NCI-H1417 treated with DMSO at 0.1 percent for 48 hours (cell line): ENCODE measurements at regions not wholly inside any gene's neighbourhood (a gene's known extent, or its start where the extent isn't known, plus 50 kb on each side); places are given as distances from the start of the nearest gene placed in this dataset.

ENCODE experiments used
- DNase-seq: peaks from one replicate; lab custom pipeline; 2025; lab: John Stamatoyannopoulos, UW

DNA sequence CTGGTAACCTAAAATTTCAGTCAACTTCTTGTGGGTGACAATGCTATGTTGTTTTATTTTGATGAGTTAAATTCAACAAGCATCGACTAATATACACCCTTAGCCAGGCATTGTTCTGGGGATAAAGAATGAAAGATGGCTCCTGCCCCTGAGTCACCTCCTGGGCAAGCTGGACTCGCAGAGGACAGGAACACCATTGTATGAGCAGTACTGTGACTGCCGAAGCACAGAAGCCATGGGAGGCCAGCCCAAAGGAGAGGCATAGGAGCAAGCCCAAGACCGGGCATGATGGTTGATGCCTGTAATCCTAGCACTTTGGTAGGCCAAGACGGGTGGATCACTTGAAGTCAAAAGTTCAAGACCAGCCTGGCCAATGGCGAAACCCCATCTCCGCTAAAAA is 555.2 kb downstream of the OMA1 start:
- no peak for DNase-seq

DNA sequence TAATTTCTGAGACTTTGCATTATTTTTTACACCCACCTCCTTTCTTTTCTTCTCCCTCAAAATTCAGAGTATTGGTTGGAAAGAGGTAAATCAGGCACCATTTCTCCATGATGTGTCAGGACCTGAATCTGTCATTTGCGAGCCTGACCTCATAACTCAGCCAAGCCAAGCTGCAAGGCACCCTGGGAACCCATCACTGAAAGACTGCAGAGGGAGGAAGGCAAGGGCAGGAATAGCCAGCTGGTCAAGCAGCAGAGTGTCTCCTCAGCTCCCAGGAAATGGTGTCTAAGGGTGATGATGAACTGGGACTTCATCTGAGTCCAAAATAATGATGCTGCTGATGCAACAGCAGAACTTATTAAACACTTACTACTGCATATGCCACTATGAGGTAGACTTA is 556.6 kb downstream of the OMA1 start:
- DNase-seq: no peak

DNA sequence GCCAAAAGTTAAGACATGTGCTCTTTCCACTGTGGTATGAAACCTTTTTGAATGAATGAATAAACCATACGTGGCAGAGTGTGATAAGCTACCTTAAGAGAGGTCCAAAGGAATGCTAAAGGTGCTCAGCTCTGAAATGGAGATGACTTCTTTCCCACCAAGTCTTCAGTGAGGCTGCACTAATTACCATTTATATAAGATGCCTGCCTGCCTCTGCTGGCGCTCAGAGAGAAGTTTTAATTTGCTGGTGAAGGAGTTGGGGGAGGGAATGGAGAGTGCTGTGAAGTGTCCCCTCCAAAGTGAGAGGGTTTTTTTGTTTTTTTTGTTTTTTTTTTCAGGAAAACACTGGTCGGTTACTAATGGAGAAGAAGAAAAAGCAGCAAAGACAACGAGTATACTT is 559.0 kb downstream of the OMA1 start:
- DNase-seq: no peak

DNA sequence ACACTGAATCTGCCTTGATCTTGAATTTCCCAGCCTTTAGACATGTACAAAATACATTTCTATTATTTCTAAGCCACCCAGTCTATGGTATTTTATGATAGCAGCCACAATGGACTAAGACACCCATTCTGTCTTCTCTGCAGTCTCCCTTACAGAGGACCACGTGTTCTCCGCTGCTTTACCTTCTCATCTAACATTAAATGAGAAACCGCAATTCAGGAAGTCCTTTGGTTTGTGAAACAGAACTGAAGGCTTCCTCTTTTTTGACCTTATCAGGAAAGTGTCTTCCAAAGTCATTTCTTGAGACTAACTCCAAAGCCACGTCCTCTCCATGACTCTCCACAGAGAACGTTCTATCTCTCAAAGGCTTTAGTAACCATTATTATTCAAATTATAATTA is 560.1 kb downstream of the OMA1 start:
- no peak for DNase-seq

DNA sequence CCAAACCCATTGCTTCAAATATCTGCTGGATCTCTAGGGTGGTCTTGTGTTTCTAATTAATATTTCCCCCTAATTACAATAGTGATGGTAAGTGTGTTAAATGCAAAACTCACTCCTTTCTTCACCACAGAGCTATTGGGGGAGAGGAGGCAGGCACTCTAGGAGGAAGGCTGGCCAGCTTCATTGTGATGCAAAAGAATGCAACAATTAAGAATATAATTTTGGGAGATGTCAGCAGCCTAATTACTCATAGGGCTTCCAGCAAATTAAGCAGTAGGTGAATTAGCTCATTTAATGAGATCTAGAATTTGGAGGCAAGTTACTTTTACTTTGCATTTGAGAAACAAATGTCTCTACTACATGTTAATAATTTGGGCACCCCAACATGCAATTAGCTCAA is 560.4 kb upstream of the DAB1 start:
- DNase-seq: no peak

DNA sequence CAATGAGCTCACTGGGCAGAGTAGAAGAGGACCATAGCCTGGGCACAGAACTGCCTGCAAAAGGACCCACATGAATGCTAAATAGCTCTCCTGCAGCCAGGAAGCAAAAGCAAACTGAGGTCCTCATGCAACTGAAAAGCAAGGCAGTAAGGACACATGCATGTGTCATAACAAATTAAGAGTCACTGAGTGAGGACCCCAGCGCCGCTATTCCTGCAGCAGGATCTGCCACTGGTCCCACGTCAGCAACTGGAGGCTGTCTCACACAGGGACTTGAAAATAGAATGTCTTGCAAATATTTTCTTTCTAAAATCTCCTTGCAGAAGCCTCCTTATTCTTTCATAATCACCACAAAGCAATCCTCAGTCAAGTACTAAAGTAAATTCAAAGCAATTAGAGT is 559.6 kb upstream of the DAB1 start:
- no peak for DNase-seq

DNA sequence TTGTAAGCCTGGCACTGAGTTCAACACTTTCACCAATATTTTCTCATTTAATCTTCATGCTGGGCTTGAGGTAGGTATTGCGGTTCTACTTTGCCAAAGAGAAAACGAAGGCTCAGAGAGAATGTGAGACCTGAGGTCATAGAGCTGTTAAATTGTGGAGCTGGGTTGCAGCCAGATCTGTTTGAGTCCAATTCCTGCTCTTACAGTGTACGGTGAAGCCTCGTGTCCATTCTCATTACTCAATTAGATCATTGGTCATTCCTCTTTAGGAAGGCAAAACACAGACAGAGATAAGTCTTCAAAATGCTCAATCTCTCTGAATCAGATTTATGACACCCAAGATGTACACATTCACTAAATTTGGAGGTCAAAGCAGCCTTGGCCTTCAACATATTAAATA is 559.0 kb upstream of the DAB1 start:
- no peak for DNase-seq

DNA sequence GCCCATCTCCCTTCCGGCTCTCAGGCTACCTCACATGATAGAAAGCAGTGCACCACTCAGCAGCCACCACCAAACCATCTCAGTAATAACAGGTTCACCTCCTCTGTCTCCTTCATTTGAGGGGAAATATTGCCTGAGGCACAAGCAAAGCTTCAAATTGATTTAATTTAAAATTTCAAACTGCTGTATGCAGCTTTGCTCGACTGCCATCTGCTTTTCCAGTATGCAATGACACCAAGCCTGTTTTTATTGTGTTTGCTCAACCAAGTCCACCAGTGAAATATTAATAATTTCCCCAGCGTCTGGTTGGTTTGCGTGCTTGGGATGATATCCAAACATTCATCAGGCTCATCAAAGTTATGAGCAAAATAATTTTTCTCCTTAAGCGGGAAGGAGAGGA is 552.4 kb upstream of the DAB1 start:
- no peak for DNase-seq

DNA sequence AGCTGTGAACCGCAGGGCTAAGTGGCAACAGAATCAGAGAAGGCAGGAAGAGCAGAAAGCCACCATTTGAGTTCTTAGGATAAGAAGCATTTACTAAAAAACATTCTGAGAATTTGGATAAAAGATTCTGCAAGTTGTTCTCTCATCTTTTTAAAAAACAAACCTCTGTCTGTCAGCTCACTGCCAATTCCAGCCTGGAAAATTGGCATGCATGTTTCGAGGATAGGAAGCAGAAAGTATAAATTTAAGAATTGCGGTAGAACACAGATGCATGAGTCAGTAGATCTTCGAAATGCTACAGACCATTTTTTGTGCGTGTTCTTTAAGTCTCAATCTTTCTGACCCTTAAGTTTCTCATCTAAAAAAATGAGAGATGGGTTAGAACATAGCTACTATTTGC is 544.5 kb upstream of the DAB1 start:
- no peak for DNase-seq

DNA sequence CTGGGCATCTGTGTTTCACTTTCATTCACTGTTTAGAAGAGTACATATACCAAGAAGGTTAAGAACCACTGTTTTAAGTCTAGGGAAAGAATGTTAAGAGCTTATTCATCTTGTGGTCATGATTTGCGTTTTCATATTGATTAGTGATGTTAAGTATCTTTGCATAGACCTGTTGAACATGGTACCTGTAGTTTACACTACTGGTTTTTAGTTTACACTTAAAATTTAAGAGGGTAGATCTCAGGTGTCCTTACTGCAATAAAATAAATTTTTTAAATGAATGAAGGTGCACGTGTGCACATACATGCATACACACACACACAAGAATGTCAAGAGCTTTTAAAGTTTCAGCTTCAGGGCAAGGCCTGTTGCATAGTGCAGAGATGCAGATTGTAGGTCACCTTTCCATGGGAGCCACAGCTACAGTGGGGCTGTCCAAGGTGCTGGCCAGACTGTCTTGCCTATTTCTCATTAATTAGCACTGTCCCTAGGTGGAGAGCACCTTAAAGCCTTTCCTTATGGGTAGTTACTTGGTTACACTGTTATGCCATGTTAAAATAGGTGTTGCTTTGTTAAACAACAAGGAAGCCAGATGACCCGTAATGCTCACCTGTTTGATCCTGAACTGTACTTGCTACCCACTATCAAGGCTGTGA is 543.0 kb upstream of the DAB1 start:
- DNase-seq: no peak

DNA sequence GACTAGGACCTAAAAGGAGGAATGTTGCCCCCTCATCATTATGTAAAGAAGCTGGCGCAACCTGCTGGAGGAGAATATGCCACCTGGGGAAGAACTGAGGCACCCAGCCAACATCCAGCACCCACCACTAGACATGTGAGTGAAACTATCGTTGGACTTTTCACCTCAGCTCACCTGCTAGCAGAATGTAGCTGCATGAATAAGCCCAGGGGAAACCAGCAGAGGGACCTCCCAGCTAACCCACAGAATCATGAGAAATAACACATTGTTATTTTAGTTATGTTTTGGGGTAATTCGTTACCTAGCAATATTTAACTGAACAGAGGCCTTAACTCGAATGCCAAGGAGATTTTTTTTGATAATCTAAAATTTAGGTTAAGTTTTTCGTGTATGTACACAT is 542.5 kb upstream of the DAB1 start:
- DNase-seq: no peak

DNA sequence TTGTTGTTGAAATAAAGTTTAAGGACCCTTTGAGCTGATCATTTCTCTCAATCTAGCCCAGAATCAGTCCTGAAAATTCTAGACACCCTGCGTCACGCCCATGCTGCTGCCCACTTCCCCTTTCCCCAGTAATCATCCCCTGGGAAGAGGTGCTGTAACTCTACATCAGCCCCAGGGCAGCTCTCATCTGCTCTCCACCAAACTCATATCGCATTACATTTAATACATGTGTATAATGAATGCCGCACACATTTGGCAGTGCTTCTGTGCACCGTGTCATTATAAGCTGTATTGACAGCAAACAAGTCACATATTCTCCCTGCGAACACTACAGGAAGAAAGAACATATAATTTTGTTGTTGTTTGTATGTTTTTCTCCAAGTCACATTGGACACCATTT is 539.7 kb upstream of the DAB1 start:
- DNase-seq: peak; percentile 27

DNA sequence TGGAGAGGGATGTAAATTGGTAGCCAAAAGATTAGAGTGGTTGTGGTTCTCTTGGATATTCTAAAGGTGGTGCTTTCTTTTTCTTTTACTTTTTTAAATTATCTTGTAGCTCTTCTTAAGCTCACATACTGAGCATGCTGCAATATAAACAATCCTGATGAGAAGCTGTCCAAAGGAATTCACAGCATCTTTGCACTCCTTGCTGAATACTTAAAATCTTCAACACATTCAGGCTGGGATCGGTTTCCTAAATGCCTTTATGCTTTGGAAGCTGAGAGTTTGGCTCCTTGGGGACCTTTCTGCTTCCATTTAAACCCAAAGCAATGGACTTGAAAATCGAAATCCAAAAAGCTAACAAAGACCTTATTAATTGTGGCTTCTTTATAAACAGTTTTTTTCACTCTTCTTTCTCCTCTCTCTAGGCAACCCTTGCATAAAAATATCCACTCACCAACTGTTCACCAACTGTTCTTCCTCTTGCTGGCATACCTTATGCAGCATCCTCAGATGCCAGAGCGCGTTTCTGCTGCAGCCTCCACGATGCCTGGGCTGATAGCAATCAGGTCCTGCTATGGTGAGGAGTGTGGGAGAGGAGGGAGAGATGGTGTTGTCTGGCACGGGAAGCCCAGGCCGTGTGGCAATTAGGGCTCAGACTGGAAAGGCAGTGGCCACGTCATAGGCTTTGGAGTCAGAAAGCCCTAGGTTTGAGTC is 535.8 kb upstream of the DAB1 start:
- no peak for DNase-seq

DNA sequence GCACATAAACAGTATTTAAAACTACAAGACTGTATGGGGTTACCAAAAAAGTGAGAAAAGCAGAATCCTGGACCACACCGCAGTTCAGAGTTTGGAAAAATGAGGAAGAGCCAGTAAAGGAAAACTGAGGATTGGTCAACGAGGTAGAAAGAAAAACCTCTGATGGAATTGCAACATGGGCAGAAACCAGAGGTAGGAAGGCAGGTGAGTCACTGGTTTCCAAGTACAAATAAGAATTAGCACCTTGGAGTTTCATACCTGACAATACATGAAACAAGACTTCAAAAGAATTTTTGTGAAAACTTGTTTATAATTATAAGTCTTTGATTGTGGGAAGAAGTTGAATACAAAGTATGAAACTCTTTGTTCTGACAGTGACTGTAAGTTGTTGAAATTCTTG is 533.7 kb upstream of the DAB1 start:
- DNase-seq: no peak

DNA sequence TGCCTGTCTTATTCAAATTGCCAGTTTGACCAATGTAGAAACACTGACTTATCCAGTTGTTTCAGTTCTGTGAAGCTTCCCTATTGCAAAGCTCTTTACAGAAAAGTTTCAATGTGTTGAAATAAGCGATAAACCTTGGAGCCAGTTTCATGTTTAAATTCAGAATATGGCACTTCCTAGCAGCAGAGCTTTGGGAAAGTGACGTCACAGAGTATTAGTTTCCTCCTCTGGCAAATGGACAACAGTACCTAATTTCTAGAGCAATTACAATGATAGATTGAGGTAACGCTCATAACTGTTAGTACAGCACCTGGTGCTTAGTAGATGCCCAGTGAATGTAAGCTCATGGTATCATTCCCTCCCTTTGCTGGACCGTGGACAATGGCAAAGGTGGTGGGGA is 527.5 kb upstream of the DAB1 start:
- no peak for DNase-seq

DNA sequence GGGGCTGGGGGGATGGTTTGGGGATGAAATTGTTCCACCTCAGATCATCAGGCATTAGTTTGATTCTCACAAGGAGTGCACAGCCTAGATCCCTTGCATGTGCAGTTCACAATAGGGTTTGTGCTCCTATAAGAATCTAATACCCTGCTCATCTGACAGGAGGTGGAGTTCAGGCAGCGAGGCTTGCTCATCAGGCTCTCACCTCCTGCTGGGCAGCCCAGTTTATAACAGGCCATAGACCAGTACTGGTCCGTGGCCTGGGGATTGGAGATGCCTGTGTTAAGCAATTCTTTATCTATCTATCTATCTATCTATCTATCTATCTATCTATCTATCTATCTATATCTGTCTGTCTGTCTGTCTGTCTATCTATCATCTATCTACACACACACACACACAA is 525.3 kb upstream of the DAB1 start:
- DNase-seq: no peak

DNA sequence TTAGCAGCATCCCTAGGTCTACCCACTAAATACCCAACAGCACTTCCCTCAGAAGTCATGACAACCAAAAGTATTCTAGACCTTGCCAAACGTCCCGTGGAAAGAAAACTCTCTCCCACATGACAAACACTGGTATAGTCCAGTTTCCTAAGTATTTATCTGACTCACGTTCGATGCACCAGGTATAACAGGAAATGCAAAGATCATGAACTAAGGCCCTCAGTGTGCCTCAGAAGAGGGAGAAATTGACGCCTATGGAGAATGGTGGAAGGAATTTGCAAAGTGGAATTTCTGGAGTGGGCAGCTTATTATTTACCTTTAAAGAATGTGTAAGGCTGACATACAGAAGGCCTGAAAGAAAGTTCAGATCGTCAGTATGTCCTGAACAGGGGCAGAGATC is 523.6 kb upstream of the DAB1 start:
- no peak for DNase-seq

DNA sequence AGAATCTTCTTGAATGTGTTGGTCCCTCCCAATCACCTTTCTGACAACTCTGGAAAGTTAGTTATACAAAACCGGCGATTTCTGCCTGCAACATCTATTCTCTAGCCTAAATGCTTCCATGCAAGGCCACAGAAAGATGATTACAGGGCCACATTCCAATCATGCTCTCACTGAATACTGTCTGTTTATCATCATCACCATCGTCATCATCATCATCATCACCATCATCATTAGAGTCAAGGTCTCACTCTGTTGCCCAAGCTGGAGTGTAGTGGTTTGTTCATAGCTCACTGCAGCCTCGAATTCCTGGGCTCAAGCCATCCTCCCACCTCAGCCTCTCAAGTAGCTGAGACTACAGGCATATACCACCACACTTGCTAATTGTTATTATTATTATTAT is 521.2 kb upstream of the DAB1 start:
- DNase-seq: no peak

DNA sequence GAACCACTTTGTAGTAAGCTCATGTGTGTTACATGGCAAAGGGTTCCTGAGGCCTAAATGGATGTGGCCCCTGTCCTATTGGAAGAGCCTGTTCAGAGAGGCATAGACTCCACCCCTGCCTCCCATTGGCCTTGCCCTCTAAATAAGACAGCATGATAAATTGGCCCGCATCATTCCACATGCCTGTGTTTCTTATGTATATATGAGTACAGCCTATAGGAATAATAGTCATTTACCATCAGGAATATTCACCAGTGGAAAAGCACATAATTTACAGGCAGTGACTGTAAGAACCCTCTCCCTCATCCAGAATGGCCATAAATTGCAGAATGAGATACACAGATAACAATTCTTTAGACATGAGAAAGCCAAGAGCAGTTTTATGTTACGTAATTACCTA is 519.5 kb upstream of the DAB1 start:
- DNase-seq: no peak

DNA sequence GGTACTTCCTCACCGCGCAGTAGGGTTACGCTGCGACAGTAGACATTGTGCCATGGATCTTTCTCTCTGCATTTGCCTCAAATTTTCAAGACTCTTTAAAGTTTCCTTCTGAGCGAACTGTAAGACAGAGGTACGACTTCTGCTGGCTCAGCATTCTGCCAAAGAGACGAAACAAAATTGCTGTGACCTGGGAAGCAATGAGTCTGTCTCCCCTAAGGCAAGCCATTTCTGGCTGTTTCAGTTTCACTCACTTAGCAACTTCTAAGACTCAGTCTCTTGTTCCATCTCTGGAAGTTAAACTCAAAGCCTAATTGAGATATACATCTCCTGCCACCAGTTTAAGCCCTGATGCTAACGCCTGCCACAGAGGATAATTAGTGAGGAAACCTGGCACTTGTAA is 510.9 kb upstream of the DAB1 start:
- DNase-seq: no peak

DNA sequence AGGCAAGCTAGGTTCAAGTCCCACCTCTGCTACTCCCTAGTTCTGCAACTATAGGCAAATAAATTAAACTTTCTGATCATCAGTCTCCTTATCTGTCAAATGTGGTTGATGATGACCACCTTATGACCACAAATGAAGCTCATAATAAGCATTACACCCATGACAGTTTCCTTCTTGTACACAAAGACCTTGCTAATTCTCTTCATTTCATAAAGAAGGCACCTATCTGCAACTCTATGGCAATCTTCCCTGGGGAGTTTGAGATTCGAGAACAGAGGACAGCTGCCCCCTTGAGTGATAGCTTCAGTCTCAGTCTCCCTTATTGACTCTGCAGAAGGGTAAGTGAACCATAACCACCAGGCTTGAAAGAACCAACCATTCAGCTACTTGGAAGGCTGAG is 503.1 kb upstream of the DAB1 start:
- DNase-seq: no peak

DNA sequence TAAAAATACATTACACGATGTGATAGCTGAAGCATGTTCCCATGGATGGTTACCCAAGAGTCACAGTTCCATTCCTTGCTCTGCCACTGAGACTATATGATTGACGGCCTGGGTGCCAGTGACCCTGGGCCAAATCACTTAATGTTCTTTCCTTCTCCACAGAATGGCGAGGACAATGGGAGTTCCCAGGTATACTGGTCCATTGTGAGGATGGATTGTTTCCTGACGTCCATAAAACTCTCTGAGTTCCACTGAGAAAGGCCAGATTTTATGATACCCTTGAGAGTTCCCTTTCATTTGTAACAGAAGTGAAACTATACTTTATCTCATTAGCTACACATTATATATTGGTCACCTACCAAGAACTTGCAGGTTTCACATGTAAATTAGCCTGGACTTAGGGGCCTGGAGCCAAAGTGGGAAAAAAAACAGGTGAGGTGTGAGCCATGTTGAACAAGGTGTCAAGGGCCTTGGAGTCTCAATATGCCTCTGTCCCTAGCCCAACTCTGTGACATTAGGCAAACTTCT is 502.2 kb upstream of the DAB1 start:
- no peak for DNase-seq

DNA sequence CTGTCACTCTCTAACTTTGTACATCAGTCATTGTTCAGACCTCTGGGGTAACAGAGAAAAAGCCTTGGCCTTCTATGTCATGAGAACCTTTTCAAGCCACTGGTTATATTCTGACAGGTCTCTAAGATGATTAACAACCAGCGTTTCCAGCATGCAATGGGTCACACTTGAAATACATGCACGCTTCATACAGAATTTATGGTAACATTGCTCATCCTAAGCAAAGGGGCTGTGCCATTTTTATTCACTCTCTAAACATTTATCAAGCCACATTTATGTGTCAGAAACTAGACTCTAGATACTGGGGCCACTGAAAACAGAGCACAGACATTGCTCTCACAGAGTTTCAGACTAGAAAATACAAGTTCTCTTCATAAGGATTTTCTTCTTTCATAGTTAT is 501.4 kb upstream of the DAB1 start:
- no peak for DNase-seq

DNA sequence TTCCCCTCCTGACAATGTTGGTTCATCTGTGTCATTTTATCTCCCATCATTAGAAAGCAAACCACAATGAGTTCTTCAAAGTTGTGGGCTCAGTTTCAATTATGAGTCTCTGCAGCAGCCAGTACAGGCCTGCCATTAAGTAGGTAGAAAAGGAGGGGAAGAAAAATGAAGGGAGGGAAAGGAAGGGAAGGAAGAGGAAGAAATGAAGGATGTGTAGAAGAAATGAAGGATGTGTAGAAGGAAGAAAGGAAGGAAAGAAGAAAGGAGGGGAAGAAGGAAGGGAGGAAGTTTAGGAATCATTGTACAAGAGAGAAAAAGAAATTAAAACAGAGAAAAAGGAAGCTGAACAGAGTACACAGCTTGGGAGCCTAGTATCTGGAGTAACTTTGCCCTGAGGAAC is 498.3 kb upstream of the DAB1 start:
- no peak for DNase-seq
